B cell (primary cell): ENCODE measurements at regions not wholly inside any gene's neighbourhood (a gene's known extent, or its start where the extent isn't known, plus 50 kb on each side); places are given as distances from the start of the nearest gene placed in this dataset.

Experiments used
- EZH2 ChIP-seq: IDR thresholded peaks from 2 replicates; pipeline ENCODE4 v1.6.1; 2012; ENCODE audit warnings: borderline replicate concordance, low read depth, mild to moderate bottlenecking, moderate library complexity, low read length; ENCODE audit not compliant: insufficient read depth, poor library complexity, severe bottlenecking
- TF ChIP-seq, protein P1 (sequence below): fragments of 200-600 bp; IDR thresholded peaks from one replicate; pipeline ENCODE4 v1.8.0; 2022; ENCODE audit warnings: antibody characterized with exemption, mild to moderate bottlenecking

DNA sequence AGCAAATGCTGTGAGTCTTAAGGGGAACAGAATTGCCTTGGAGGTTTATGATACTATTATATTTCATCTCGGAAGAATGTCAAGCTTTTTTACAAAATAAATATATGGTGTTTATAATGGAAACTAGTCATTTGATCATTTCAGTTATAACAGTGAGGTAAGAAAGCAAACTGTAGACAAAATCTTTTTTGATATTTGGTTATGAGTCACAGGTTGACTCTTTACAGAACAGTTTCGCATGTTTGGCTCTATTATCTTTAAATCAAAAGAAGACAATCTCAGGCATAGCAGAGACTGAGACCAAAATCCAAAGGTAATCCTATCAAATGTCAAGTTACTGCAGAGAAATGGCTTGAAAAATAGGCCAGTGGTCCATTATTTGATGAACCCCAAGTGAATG lies 490.9 kb upstream of the MDFIC2 start:
- TF ChIP-seq, protein P1, sequence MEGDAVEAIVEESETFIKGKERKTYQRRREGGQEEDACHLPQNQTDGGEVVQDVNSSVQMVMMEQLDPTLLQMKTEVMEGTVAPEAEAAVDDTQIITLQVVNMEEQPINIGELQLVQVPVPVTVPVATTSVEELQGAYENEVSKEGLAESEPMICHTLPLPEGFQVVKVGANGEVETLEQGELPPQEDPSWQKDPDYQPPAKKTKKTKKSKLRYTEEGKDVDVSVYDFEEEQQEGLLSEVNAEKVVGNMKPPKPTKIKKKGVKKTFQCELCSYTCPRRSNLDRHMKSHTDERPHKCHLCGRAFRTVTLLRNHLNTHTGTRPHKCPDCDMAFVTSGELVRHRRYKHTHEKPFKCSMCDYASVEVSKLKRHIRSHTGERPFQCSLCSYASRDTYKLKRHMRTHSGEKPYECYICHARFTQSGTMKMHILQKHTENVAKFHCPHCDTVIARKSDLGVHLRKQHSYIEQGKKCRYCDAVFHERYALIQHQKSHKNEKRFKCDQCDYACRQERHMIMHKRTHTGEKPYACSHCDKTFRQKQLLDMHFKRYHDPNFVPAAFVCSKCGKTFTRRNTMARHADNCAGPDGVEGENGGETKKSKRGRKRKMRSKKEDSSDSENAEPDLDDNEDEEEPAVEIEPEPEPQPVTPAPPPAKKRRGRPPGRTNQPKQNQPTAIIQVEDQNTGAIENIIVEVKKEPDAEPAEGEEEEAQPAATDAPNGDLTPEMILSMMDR, result no peak
- TF ChIP-seq EZH2, result no peak
